HG02642 (cell line): ENCODE measurements at regions not wholly inside any gene's neighbourhood (a gene's known extent, or its start where the extent isn't known, plus 50 kb on each side); places are given as distances from the start of the nearest gene placed in this dataset.
"Not testable (repeated sequence)": the region's sequence is repeated elsewhere in the genome, so short reads cannot be mapped to it uniquely, and the experiment has no call there.

Source experiments
- ATAC-seq: cut with Tn5 transposase; IDR thresholded peaks from one replicate; pipeline ENCODE4 v1.9.1; 2021; ENCODE audit warnings: mild to moderate bottlenecking; ENCODE audit not compliant: unreplicated experiment, poor library complexity

GRCh38 chr9:115884846-115885245 lies 268.7 kb upstream of the PAPPA start:
- no peak for ATAC-seq

GRCh38 chr9:115888131-115888530 lies 265.5 kb upstream of the PAPPA start:
- no peak for ATAC-seq

- ATAC-seq, result no peak
These were observed 261.7 kb upstream of the PAPPA start for GRCh38 chr9:115891929-115892328.

- not testable (repeated sequence) for ATAC-seq
These were observed 255.1 kb upstream of the PAPPA start for GRCh38 chr9:115898478-115898877.

GRCh38 chr9:115900698-115901097 lies 252.9 kb upstream of the PAPPA start:
- no peak for ATAC-seq

- ATAC-seq, result no peak
These were observed 242.6 kb upstream of the PAPPA start for GRCh38 chr9:115910959-115911358.

GRCh38 chr9:115912086-115912485 lies 241.5 kb upstream of the PAPPA start:
- ATAC-seq, result no peak

GRCh38 chr9:115913696-115914095 lies 239.9 kb upstream of the PAPPA start:
- ATAC-seq, result no peak

- no peak for ATAC-seq
These were observed 239.3 kb upstream of the PAPPA start for GRCh38 chr9:115914291-115914690.

- no peak for ATAC-seq
These were observed 232.3 kb upstream of the PAPPA start for GRCh38 chr9:115921301-115921700.

GRCh38 chr9:115922444-115922843 lies 231.1 kb upstream of the PAPPA start:
- no peak for ATAC-seq

- no peak for ATAC-seq
These were observed 230.2 kb upstream of the PAPPA start for GRCh38 chr9:115923410-115923809.

- no peak for ATAC-seq
These were observed 229.5 kb upstream of the PAPPA start for GRCh38 chr9:115923903-115924668.

- no peak for ATAC-seq
These were observed 229.0 kb upstream of the PAPPA start for GRCh38 chr9:115924669-115924987.

GRCh38 chr9:115925424-115925823 lies 228.2 kb upstream of the PAPPA start:
- ATAC-seq, result no peak

- no peak for ATAC-seq
These were observed 223.1 kb upstream of the PAPPA start for GRCh38 chr9:115930472-115930871.

- ATAC-seq, result no peak
These were observed 215.1 kb upstream of the PAPPA start for GRCh38 chr9:115938479-115938878.

- ATAC-seq, result no peak
These were observed 214.4 kb upstream of the PAPPA start for GRCh38 chr9:115939065-115939765.

GRCh38 chr9:115941561-115942315 lies 211.9 kb upstream of the PAPPA start:
- no peak for ATAC-seq

- no peak for ATAC-seq
These were observed 210.0 kb upstream of the PAPPA start for GRCh38 chr9:115943431-115944165.
